B cell (primary cell): ENCODE measurements at regions not wholly inside any gene's neighbourhood (a gene's known extent, or its start where the extent isn't known, plus 50 kb on each side); places are given as distances from the start of the nearest gene placed in this dataset.

Source experiments
- ATAC-seq: fragments of 200-7000 bp; cut with Tn5 transposase; one replicate; pipeline ENCODE4 v1.10.0; 2021; ENCODE audit warnings: low read depth, mild to moderate bottlenecking, moderate number of reproducible peaks, moderate library complexity
- CTCF ChIA-PET: fragments of 350-600 bp; sonication (Branson Sonifier 250); formaldehyde crosslinking; loops from one replicate; lab custom pipeline; 2021; ENCODE audit warnings: antibody characterized with exemption, inconsistent platforms; lab: Charles Lee
- POLR2A ChIA-PET: fragments of 350-600 bp; sonication (Branson Sonifier 250); formaldehyde crosslinking; loops from one replicate; lab custom pipeline; 2021; ENCODE audit warnings: antibody characterized with exemption; lab: Charles Lee
- DNase-seq: peaks from one replicate; pipeline ENCODE4 v3.0.0; 2013
- H2AFZ ChIP-seq: 2 replicates; pipeline ENCODE4 v1.6.1; 2012; ENCODE audit warnings: mild to moderate bottlenecking, low read depth, low read length; ENCODE audit not compliant: insufficient read depth, poor library complexity, severe bottlenecking
- H3K27ac ChIP-seq, 2 donors: 1 replicate in 1 of 2; 2 replicates in 1 of 2; pipeline ENCODE4 v1.5.1; 2012 to 2013; ENCODE audit warnings: low read length in 2 of 2, mild to moderate bottlenecking in 2 of 2, moderate library complexity in 1 of 2
- H3K27me3 ChIP-seq, 4 experiments: fragments of 200-600 bp in 1 of 4; sonication (generic) in 1 of 4; replicated peaks in 1 of 4; 1 replicate in 2 of 4; 2 replicates in 2 of 4; pipeline versions ENCODE4 v1.6.1 to v1.7.0; 2013 to 2016; ENCODE audit warnings: low read length in 3 of 4, mild to moderate bottlenecking in 2 of 4, mixed read lengths in 1 of 4, moderate library complexity in 1 of 4; ENCODE audit not compliant: insufficient read depth in 4 of 4, control insufficient read depth in 3 of 4; ENCODE audit errors: control extremely low read depth in 1 of 4
- H3K36me3 ChIP-seq, 2 experiments: replicated peaks in 1 of 2; 1 replicate in 1 of 2; 2 replicates in 1 of 2; pipeline versions ENCODE4 v1.6.1 to v1.7.1; 2013; ENCODE audit warnings: low read length in 1 of 2; ENCODE audit not compliant: insufficient read depth in 2 of 2, control insufficient read depth in 1 of 2; ENCODE audit errors: control extremely low read depth in 1 of 2, extremely low read depth in 1 of 2
- H3K4me1 ChIP-seq, 2 donors: fragments of 200-600 bp in 1 of 2; sonication (generic) in 1 of 2; 1 replicate in 1 of 2; 2 replicates in 1 of 2; pipeline versions ENCODE4 v1.5.1 to v1.6.1; 2013 to 2017; ENCODE audit warnings: low read length in 2 of 2; ENCODE audit not compliant: control insufficient read depth in 2 of 2, insufficient read depth in 2 of 2
- H3K4me2 ChIP-seq: replicated peaks from 2 replicates; pipeline ENCODE3; 2012; ENCODE audit warnings: mild to moderate bottlenecking, low read depth, low read length; ENCODE audit not compliant: poor library complexity, severe bottlenecking
- H3K4me3 ChIP-seq, 5 experiments: fragments of 200-600 bp in 1 of 5; sonication (generic) in 1 of 5; 1 replicate in 3 of 5; 2 replicates in 2 of 5; pipeline versions ENCODE4 v1.5.1 to v1.7.0; 2011 to 2016; ENCODE audit warnings: low read length in 4 of 5, mild to moderate bottlenecking in 4 of 5, low read depth in 2 of 5, control low read depth in 1 of 5, moderate library complexity in 1 of 5; ENCODE audit not compliant: insufficient read depth in 1 of 5; ENCODE audit errors: control extremely low read depth in 1 of 5, extremely low read depth in 1 of 5
- H3K79me2 ChIP-seq: fragments of 200-600 bp; sonication (generic); one replicate; pipeline ENCODE4 v1.6.0; 2016; ENCODE audit warnings: low read length; ENCODE audit not compliant: control insufficient read depth, insufficient read depth
- H3K9ac ChIP-seq: fragments of 200-600 bp; sonication (generic); 2 replicates; pipeline ENCODE4 v1.6.1; 2017; ENCODE audit warnings: mild to moderate bottlenecking, low read length, moderate library complexity
- H3K9me3 ChIP-seq, 3 donors: one replicate each; pipeline versions ENCODE4 v1.6.1 to v1.7.1; 2013; ENCODE audit warnings: low read length in 2 of 3; ENCODE audit not compliant: control insufficient read depth in 2 of 3, insufficient read depth in 1 of 3; ENCODE audit errors: control extremely low read depth in 1 of 3
- H4K20me1 ChIP-seq: 2 replicates; pipeline ENCODE4 v1.6.0; 2012; ENCODE audit warnings: mild to moderate bottlenecking, low read length; ENCODE audit not compliant: insufficient read depth, control insufficient read depth, poor library complexity, severe bottlenecking
- H3K27ac Mint-ChIP-seq: one replicate; pipeline ENCODE4 v1.8.0; 2021; ENCODE audit warnings: mixed read lengths
- H3K27me3 Mint-ChIP-seq: one replicate; pipeline ENCODE4 v1.8.0; 2021; ENCODE audit warnings: mixed read lengths
- H3K4me1 Mint-ChIP-seq: one replicate; pipeline ENCODE4 v1.8.0; 2021; ENCODE audit warnings: mixed read lengths
- H3K4me3 Mint-ChIP-seq: one replicate; pipeline ENCODE4 v1.8.0; 2021; ENCODE audit warnings: mixed read lengths
- H3K9me3 Mint-ChIP-seq: one replicate; pipeline ENCODE4 v1.8.0; 2022; ENCODE audit warnings: mixed read lengths; ENCODE audit not compliant: insufficient read depth
- EZH2 ChIP-seq: IDR thresholded peaks from 2 replicates; pipeline ENCODE4 v1.6.1; 2012; ENCODE audit warnings: borderline replicate concordance, low read depth, mild to moderate bottlenecking, moderate library complexity, low read length; ENCODE audit not compliant: insufficient read depth, poor library complexity, severe bottlenecking
- WGBS: methylation state at CpG from one replicate; pipeline ENCODE4 v1.1.5; 2013; ENCODE audit warnings: missing lambda C conversion rate; ENCODE audit not compliant: insufficient coverage; 5-methylcytosine and 5-hydroxymethylcytosine counted together
- intact Hi-C: fragments of 100-400 bp; cut with micrococcal nuclease; formaldehyde crosslinking; loops from one replicate; pipeline ENCODE4 v1.10.0; 2022
- TF ChIP-seq, protein P1 (sequence below): fragments of 200-600 bp; IDR thresholded peaks from one replicate; pipeline ENCODE4 v1.8.0; 2022; ENCODE audit warnings: antibody characterized with exemption, mild to moderate bottlenecking

DNA sequence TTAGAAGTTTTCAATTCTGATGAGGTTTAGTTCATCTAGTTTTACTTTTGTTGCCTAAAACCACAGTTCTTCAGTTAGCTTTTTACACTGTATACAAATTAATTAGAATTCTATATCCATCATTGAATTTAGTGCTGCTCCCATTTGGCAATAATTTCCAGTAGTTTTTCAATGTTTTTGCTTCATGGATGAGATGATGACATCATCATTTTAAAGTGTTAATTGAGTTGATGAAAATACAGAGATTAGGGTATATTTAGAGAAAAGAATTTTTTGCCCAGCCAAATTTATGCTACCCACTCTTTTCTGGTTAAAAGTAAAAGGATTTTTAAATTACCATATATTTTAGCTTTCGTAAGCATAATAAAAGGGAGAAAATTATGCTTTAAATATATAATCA lies 323.8 kb downstream of the TMEM167A start:
- ChIA-PET CTCF (no interaction called here), POLR2A (no interaction called here)
- Mint-ChIP-seq H3K4me1 (peaks cover 7% of the 10 kb centered on the region), H3K27ac (no peak overlapping the region), H3K4me3 (no peak overlapping the region), H3K27me3 (no peaks in the 10 kb centered on the region), H3K9me3 (peaks cover 3% of the 10 kb centered on the region)
- Histone ChIP-seq H3K27ac (no peak overlapping the region), H3K9me3 (peaks cover 0 to 1% (median 0%) of the 10 kb centered on the region in 3 donors), H4K20me1 (no peaks in the 10 kb centered on the region), H3K27me3 (no peaks in the 10 kb centered on the region), H3K9ac (no peak overlapping the region), H3K79me2 (no peaks in the 10 kb centered on the region), H3K36me3 (no peaks in the 10 kb centered on the region), H3K4me1 (no peaks in the 10 kb centered on the region), H2AFZ (no peak overlapping the region), H3K4me3 (no peak overlapping the region), H3K4me2 (no peak overlapping the region)
- no CpG with 5 or more reads among the region's 1 CpG for WGBS
- ATAC-seq: no peak
- intact Hi-C loops: no loop called here
- TF ChIP-seq, protein P1, sequence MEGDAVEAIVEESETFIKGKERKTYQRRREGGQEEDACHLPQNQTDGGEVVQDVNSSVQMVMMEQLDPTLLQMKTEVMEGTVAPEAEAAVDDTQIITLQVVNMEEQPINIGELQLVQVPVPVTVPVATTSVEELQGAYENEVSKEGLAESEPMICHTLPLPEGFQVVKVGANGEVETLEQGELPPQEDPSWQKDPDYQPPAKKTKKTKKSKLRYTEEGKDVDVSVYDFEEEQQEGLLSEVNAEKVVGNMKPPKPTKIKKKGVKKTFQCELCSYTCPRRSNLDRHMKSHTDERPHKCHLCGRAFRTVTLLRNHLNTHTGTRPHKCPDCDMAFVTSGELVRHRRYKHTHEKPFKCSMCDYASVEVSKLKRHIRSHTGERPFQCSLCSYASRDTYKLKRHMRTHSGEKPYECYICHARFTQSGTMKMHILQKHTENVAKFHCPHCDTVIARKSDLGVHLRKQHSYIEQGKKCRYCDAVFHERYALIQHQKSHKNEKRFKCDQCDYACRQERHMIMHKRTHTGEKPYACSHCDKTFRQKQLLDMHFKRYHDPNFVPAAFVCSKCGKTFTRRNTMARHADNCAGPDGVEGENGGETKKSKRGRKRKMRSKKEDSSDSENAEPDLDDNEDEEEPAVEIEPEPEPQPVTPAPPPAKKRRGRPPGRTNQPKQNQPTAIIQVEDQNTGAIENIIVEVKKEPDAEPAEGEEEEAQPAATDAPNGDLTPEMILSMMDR: no peak
- TF ChIP-seq EZH2: no peak
- no peak for DNase-seq

DNA sequence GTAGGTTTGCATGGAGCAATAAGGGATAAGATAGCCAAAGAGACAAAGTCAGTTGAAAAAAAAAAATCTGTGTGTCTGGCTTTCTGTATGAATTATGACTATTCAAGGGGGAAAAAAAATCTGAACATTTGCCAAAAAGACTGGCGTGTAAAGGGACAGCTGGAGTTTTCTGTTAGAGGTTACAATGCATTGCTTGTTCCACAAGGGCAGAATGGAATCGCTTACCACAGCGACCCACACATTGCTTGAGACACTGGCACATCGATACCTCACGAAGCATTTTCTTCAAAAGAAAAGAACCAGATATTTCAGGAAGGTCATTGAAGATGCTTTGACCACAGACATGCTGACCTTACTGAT lies 327.8 kb downstream of the TMEM167A start:
- H3K4me3 ChIP-seq: no peak overlapping the region
- no peak overlapping the region for H3K27ac ChIP-seq
- POLR2A ChIA-PET: no interaction called here
- no peaks in the 10 kb centered on the region for H3K79me2 ChIP-seq
- no peak overlapping the region for H2AFZ ChIP-seq
- H3K36me3 ChIP-seq: no peaks in the 10 kb centered on the region
- H3K4me2 ChIP-seq: no peak overlapping the region
- intact Hi-C loops: no loop called here
- no peaks in the 10 kb centered on the region for H4K20me1 ChIP-seq
- H3K27ac Mint-ChIP-seq: no peak overlapping the region
- peaks cover 0 to 1% (median 0%) of the 10 kb centered on the region in 3 donors for H3K9me3 ChIP-seq
- CTCF ChIA-PET: no interaction called here
- H3K9me3 Mint-ChIP-seq: peaks cover 3% of the 10 kb centered on the region
- TF ChIP-seq, protein P1: no peak
- no peak for TF ChIP-seq EZH2
- peaks cover 7% of the 10 kb centered on the region for H3K4me1 Mint-ChIP-seq
- no peaks in the 10 kb centered on the region for H3K27me3 Mint-ChIP-seq
- no peaks in the 10 kb centered on the region for H3K4me1 ChIP-seq
- no peak for DNase-seq
- ATAC-seq: no peak
- H3K4me3 Mint-ChIP-seq: no peak overlapping the region
- H3K9ac ChIP-seq: no peak overlapping the region
- H3K27me3 ChIP-seq: no peaks in the 10 kb centered on the region
- WGBS: 0% methylated on average over 2 of the region's 5 CpGs
